ENCODE measurements at regions not wholly inside any gene's neighbourhood (a gene's known extent, or its start where the extent isn't known, plus 50 kb on each side); places are given as distances from the start of the nearest gene placed in this dataset.

DNA sequence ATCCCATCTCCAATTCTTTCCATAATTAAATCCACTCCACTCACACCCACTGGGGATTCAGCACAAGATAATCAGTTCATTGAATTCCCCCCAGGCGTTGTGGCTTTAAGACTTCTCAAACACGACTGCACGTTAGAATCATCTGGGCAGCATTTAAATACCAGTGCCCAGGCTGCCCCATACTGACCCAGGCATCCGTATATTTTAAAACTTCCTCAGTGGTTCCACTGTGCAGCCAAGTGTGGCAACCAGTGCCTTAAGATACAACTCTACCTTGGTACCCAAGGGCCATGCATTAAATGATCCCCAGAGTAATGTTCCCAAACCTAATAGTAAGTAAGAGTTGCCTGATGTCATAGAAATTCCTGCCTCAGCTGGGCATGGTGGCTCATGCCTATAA lies 54.3 kb upstream of the BZW1 start:
- Mint-ChIP-seq H3K36me3 (ENCODE audit: unreplicated experiment) (no peaks in the 10 kb centered on the region), H3K27me3 (ENCODE audit: unreplicated experiment) (no peaks in the 10 kb centered on the region), H3K4me3 (ENCODE audit: unreplicated experiment) (no peak overlapping the region), H3K9me3 (ENCODE audit: unreplicated experiment) (no peaks in the 10 kb centered on the region), H3K4me1 (ENCODE audit: low read depth, unreplicated experiment) (peaks cover 6% of the 10 kb centered on the region), H3K27ac (ENCODE audit: unreplicated experiment) (no peak overlapping the region)
- no peak for DNase-seq
- TF ChIP-seq, protein P1, sequence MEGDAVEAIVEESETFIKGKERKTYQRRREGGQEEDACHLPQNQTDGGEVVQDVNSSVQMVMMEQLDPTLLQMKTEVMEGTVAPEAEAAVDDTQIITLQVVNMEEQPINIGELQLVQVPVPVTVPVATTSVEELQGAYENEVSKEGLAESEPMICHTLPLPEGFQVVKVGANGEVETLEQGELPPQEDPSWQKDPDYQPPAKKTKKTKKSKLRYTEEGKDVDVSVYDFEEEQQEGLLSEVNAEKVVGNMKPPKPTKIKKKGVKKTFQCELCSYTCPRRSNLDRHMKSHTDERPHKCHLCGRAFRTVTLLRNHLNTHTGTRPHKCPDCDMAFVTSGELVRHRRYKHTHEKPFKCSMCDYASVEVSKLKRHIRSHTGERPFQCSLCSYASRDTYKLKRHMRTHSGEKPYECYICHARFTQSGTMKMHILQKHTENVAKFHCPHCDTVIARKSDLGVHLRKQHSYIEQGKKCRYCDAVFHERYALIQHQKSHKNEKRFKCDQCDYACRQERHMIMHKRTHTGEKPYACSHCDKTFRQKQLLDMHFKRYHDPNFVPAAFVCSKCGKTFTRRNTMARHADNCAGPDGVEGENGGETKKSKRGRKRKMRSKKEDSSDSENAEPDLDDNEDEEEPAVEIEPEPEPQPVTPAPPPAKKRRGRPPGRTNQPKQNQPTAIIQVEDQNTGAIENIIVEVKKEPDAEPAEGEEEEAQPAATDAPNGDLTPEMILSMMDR (IDR thresholded peaks at IDR 0.05; ENCODE audit: partially characterized antibody, unreplicated experiment) = no peak

DNA sequence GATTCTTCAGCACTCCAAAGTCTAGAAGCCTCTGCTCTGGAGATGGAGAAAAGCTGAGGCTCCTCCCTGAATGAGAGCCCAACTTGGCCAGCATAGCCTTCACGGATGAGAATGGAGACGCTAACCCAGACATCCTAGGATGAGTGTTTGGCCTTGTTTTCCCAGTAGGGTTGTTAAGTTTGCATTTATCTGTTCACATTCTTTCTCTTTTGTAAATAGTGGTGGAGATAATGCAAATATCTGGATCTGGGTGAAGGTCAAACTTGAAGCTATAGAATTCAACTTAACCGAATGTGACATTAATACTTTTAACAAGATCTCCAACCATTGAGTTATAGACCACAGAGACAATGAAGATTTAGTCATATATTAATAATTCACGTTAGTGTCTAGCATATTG lies 53.4 kb upstream of the BZW1 start:
- peaks cover 6% of the 10 kb centered on the region for H3K4me1 Mint-ChIP-seq (ENCODE audit: low read depth, unreplicated experiment)
- H3K27ac Mint-ChIP-seq (ENCODE audit: unreplicated experiment) = no peak overlapping the region
- DNase-seq = no peak
- H3K9me3 Mint-ChIP-seq (ENCODE audit: unreplicated experiment) = no peaks in the 10 kb centered on the region
- no peak overlapping the region for H3K4me3 Mint-ChIP-seq (ENCODE audit: unreplicated experiment)
- no peaks in the 10 kb centered on the region for H3K36me3 Mint-ChIP-seq (ENCODE audit: unreplicated experiment)
- TF ChIP-seq, protein P1 (IDR thresholded peaks at IDR 0.05; ENCODE audit: partially characterized antibody, unreplicated experiment) = no peak
- no peaks in the 10 kb centered on the region for H3K27me3 Mint-ChIP-seq (ENCODE audit: unreplicated experiment)

DNA sequence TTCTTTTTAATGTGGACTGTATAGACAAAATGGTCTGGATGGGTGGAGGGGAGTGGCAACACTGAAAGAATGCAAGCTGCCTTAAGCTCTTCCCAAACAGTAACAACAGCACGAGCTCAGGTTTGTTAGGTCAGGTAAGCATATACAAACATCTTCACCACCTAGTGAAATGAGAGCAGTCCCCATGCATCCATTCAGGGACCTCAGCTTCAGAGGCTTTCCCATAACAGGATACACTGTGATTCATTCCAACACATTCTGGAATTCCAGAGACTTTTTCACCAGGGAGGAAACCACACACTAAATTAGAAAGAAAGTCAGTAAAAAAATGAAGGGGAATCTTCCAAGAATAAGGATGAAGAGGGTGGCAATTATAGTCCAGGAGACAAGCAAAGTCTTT lies 50.4 kb upstream of the BZW1 start:
- no peak overlapping the region for H3K4me3 Mint-ChIP-seq (ENCODE audit: unreplicated experiment)
- H3K9me3 Mint-ChIP-seq (ENCODE audit: unreplicated experiment) = no peaks in the 10 kb centered on the region
- H3K27ac Mint-ChIP-seq (ENCODE audit: unreplicated experiment) = no peak overlapping the region

More for the DNA sequence above, 50.4 kb upstream of the BZW1 start:
- TF ChIP-seq, protein P1 (IDR thresholded peaks at IDR 0.05; ENCODE audit: partially characterized antibody, unreplicated experiment) = no peak
- no peak for DNase-seq
- Mint-ChIP-seq H3K4me1 (ENCODE audit: low read depth, unreplicated experiment) (peaks cover 4% of the 10 kb centered on the region), H3K27me3 (ENCODE audit: unreplicated experiment) (no peaks in the 10 kb centered on the region), H3K36me3 (ENCODE audit: unreplicated experiment) (no peaks in the 10 kb centered on the region)

Data from glutamatergic neuron (in vitro differentiated cells).